Activated CD4-positive, alpha-beta T cell treated with anti-CD3 and anti-CD28 coated beads for 36 hours (primary cell): ENCODE measurements at regions not wholly inside any gene's neighbourhood (a gene's known extent, or its start where the extent isn't known, plus 50 kb on each side); places are given as distances from the start of the nearest gene placed in this dataset.

ENCODE experiments used
- ATAC-seq: fragments of 200-7000 bp; cut with Tn5 transposase; one replicate; pipeline ENCODE4 v1.10.0; 2021; ENCODE audit warnings: mild to moderate bottlenecking, moderate library complexity
- CTCF ChIA-PET: fragments of 350-600 bp; sonication (Branson Sonifier 250); formaldehyde crosslinking; loops from one replicate; lab custom pipeline; 2021; ENCODE audit warnings: antibody characterized with exemption; lab: Charles Lee
- POLR2A ChIA-PET: fragments of 350-600 bp; sonication (Branson Sonifier 250); formaldehyde crosslinking; loops from one replicate; lab custom pipeline; 2021; ENCODE audit warnings: antibody characterized with exemption, inconsistent platforms; lab: Charles Lee
- DNase-seq: peaks from one replicate; pipeline ENCODE4 v3.0.0-alpha.2; 2020
- H3K27ac Mint-ChIP-seq: one replicate; pipeline ENCODE4 v1.8.0; 2021; ENCODE audit warnings: mixed read lengths
- H3K27me3 Mint-ChIP-seq: one replicate; pipeline ENCODE4 v1.8.0; 2021; ENCODE audit warnings: mixed read lengths
- H3K36me3 Mint-ChIP-seq: one replicate; pipeline ENCODE4 v1.8.0; 2021; ENCODE audit warnings: low read depth, mixed read lengths
- H3K4me1 Mint-ChIP-seq: one replicate; pipeline ENCODE4 v1.8.0; 2021; ENCODE audit warnings: mixed read lengths
- H3K4me3 Mint-ChIP-seq: one replicate; pipeline ENCODE4 v1.8.0; 2021; ENCODE audit warnings: mild to moderate bottlenecking, moderate library complexity, mixed read lengths
- H3K9me3 Mint-ChIP-seq: one replicate; pipeline ENCODE4 v1.8.0; 2021; ENCODE audit warnings: low read depth, mixed read lengths
- intact Hi-C, 2 experiments: fragments of 100-400 bp; cut with DNase I in 1 of 2; cut with micrococcal nuclease in 1 of 2; formaldehyde crosslinking; loops; one replicate each; pipeline versions ENCODE4 v1.14.2 to v1.15.1; 2022 to 2024; cut with DNase I, micrococcal nuclease

DNA sequence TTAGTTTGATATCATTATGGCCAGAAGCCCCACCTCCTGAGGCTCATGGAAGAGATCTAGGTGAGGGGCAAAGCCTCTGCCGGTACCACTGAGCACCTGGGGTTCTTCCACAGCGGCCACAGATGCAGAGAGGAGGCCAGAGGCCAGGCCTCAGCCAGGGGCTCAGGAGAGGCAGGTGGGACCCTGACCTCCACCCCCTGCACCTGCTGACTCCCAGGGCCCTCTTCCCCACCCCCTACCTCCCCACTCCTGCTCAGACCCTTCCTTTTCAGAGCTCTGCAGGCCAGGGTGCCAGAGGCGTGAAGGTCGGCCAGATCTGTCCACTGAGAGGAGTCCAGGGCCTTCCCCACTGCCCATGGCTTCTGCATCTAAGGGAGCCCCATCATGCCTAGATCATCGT, 178.7 kb upstream of the PPP2R2D start:
- H3K27ac Mint-ChIP-seq, result no peak overlapping the region
- H3K4me1 Mint-ChIP-seq, result no peaks in the 10 kb centered on the region
- CTCF ChIA-PET, result no interaction called here
- POLR2A ChIA-PET, result no interaction called here
- H3K9me3 Mint-ChIP-seq, result peaks cover 3% of the 10 kb centered on the region
- intact Hi-C loops, result no loop called here
- H3K4me3 Mint-ChIP-seq, result no peak overlapping the region
- H3K36me3 Mint-ChIP-seq, result no peaks in the 10 kb centered on the region
- H3K27me3 Mint-ChIP-seq, result peaks cover 10% of the 10 kb centered on the region
- no peak for DNase-seq
- no peak for ATAC-seq

DNA sequence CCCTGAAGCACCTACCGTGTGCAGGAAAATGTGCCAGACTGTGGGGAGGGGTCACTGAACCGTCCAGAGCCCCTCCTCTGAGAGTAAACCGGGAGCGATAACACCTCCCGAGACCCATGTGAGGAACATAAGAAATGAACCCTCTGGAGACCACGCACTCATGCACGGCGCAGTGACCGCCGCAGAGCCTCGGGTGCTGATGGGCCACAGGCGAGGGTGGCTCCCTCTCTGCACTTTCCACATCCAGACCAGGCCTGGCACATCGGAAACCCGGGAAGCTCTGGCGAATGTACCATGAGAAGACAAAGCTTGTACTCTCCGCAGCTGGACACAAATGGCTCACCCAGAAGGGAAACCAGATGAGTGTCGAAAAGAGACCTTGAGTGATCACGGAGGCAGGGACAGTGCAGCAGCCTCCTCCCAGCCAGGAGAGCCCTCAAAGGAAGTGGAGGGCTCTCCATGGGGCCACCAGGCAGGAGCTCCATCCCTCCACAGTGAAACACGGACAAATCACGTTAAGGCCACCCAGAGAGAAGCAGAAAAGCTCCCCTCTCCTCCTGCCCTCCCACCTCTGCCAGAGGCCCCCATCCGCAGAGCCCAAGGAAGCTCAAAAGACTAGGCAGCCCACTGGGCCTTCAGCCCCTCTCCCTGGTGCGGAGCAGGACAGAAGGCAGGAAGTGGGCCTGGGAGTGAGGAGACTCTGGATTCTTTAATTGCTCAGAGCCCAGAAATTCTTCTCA, 178.1 kb upstream of the PPP2R2D start:
- ChIA-PET CTCF (no interaction called here), POLR2A (no interaction called here)
- peaks cover 14% of the 10 kb centered on the region for H3K27me3 Mint-ChIP-seq
- no peak overlapping the region for H3K27ac Mint-ChIP-seq
- ATAC-seq (no peak), DNase-seq (no peak)
- H3K4me3 Mint-ChIP-seq, result no peak overlapping the region
- intact Hi-C loops, result no loop called here
- peaks cover 3% of the 10 kb centered on the region for H3K9me3 Mint-ChIP-seq
- no peaks in the 10 kb centered on the region for H3K4me1 Mint-ChIP-seq
- H3K36me3 Mint-ChIP-seq, result no peaks in the 10 kb centered on the region

DNA sequence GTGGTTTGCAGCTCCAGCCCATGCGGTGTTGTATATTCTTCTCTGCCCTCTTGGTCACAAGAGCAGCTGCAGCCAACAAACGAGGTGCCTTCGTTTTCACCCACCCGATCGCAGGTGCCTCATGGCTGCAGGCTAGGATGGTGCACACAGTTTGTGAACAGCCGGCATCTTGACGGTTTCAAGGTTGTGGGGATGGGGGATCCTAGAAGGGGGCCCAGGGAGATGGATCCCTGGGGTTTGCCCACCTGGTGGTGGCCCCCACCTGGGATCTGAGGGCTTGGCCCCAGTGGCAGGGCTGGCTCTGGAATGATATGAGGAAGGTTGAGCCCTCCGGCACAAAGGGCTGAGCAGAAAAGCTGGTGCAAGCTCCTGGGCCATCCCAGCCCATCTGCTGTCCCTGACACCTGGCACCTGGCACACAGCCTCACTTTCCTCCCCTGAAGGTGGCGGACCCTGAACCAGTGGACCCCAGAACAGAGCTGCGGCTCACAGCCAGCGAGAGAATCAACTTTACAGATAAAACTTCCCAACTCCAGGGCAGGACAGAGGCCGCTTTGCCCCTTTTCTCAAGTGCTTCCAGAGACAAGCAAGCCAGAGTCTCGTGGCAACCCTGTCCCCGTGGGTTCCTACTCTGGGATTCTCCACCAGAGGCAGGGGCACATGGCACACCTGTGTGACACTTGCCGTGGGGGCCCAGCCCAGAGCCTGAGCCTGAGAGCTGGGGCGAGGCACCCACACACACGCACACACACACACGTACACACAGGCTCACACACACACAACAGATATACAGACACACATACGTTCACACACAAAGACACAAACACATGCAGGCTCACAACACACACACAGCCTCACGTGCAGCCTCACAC, 177.3 kb upstream of the PPP2R2D start:
- ChIA-PET POLR2A (no interaction called here), CTCF (no interaction called here)
- peaks cover 14% of the 10 kb centered on the region for H3K27me3 Mint-ChIP-seq
- ATAC-seq (no peak), DNase-seq (no peak)
- peaks cover 3% of the 10 kb centered on the region for H3K9me3 Mint-ChIP-seq
- H3K27ac Mint-ChIP-seq, result no peak overlapping the region
- intact Hi-C loops, result no loop called here
- H3K4me1 Mint-ChIP-seq, result no peaks in the 10 kb centered on the region
- no peak overlapping the region for H3K4me3 Mint-ChIP-seq
- H3K36me3 Mint-ChIP-seq, result no peaks in the 10 kb centered on the region

DNA sequence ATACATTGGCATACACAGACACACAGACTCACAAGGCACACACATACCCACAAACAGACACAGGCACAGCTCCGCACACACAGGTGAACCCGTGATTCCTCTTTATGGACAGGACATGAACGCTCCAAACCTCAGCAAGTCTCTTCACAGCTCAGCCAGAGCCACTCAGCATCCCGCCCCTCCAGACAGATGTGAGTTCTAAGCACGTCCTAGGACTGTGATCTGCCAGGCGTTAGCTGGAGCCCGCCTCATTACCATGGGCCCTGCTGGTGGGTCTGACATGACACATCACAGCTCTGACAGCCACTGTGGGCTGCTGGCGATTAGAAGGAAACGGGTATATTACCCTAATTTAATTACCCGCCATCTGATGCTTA, 176.7 kb upstream of the PPP2R2D start:
- CTCF ChIA-PET, result no interaction called here
- peaks cover 3% of the 10 kb centered on the region for H3K9me3 Mint-ChIP-seq

DNA sequence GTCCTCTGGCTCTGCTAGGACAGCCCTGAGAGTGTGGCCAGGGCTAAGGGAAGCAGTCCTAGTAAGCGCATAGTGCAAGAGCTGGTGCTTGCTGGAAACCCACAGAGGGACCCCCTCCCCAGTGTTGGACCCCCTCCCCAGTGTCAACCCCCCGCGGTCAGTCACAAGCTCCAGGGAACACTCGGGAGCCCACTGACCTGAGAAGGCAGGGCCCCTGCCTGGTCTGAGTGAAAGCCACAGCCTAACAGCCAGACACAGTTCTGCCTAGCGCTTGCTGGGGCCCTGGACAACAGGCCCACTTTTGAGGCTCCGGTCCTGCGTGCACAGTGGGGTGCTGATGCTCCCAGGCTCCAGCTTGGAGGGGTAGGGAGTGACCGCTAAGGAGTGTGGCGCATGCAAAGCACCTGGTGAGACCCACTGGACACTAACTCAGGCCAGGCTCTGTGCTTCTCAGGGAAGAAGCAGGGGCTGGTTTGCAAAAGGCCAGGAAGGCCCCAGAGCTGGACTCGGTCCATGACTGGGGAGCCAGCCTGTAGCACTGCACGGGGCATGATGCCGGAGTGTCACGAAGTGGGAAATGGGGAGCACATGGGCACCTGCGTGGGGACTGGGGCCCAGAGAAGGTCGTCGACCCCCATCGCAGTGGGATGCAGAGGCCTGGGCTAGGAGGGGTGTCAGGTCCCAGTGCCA, 175.8 kb upstream of the PPP2R2D start:
- H3K36me3 Mint-ChIP-seq, result no peaks in the 10 kb centered on the region
- no peak overlapping the region for H3K4me3 Mint-ChIP-seq
- ChIA-PET CTCF (interaction anchor here (0.6 kb wide), 1 partner anchor 1884 kb away, joined by 3 read pairs; no protein-coding TSS in a partner anchor), POLR2A (no interaction called here)
- peaks cover 1% of the 10 kb centered on the region for H3K9me3 Mint-ChIP-seq
- H3K27ac Mint-ChIP-seq, result no peak overlapping the region
- DNase-seq (no peak), ATAC-seq (no peak)
- H3K4me1 Mint-ChIP-seq, result no peaks in the 10 kb centered on the region
- intact Hi-C loops, result no loop called here
- peaks cover 14% of the 10 kb centered on the region for H3K27me3 Mint-ChIP-seq

More for the DNA sequence above, 176.7 kb upstream of the PPP2R2D start:
- Mint-ChIP-seq H3K27ac (no peak overlapping the region), H3K27me3 (peaks cover 14% of the 10 kb centered on the region), H3K36me3 (no peaks in the 10 kb centered on the region), H3K4me1 (no peaks in the 10 kb centered on the region), H3K4me3 (no peak overlapping the region)
- intact Hi-C loops, result no loop called here
- POLR2A ChIA-PET, result no interaction called here
- DNase-seq (no peak), ATAC-seq (no peak)

DNA sequence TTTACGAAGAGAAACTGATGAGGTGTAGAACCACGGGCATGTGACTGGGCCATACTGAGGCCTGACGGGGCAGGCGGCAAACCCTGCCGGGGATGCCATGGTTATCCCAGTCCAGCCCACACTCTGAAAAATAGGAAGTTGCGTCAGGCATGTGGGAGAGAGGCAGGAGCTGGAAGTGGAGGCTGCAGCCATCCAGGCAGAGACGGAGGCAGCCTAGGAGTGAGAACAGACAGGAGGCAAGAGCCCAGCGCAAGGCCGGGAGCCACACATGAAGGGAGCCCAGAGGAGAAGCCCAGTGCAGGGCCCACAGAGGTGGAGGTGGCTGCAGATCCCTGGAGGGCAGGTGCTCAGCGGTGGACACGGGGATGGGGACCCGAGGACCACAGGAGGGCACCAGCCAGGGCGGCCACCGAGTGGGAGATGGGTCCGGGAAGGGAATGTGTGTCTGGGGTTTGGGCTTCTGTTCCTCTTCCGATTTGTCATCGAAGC, 175.2 kb upstream of the PPP2R2D start:
- Mint-ChIP-seq H3K4me1 (no peaks in the 10 kb centered on the region), H3K9me3 (no peaks in the 10 kb centered on the region), H3K36me3 (no peaks in the 10 kb centered on the region), H3K4me3 (no peak overlapping the region), H3K27me3 (peaks cover 14% of the 10 kb centered on the region), H3K27ac (no peak overlapping the region)
- DNase-seq (no peak), ATAC-seq (no peak)
- POLR2A ChIA-PET, result interaction anchor here (0.7 kb wide), 1 partner anchor 11 kb away, joined by 3 read pairs; no protein-coding TSS in a partner anchor
- CTCF ChIA-PET, result interaction anchor here (0.6 kb wide), 1 partner anchor 1884 kb away, joined by 3 read pairs; no protein-coding TSS in a partner anchor
- intact Hi-C loops, result no loop called here

DNA sequence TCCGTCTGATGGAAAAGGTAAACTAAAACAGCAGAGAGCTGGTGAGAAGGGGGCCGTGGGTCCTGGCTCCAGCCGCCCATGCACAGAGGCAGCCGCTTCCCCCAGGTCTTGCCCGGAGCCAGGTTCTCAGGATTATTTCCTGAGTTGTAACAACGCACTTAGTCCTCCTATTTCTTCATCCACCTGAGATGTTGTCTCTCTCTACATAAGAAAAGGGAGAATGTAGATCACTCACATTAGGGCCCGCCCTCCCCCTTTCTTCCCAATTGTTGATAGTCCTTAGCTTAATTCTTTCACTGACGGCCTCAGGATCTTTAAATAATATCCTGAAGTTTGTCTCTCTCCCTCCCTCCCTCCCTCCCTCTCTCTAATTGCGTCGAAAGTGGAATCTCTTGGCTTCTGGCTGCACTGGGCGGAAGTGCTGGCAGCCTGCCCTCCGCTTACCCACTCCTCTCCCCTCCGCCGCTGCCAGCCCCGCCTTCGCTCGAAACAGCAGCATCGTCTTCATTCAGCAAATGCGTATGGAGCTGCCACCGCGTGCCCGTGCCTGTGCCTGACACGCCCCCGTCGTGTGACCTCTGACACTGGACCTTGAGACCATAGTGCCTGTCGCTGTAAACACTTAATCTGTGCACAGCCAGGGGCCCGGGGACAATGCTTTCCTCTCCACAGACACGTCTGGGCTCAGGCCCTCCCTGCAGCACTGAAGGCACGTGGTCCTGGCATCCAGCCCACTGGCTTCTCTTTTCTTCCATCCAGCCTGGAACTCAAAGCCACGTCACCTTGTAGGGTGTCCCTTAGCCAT, 174.5 kb upstream of the PPP2R2D start:
- H3K4me1 Mint-ChIP-seq, result no peaks in the 10 kb centered on the region
- ChIA-PET POLR2A (interaction anchor here (0.7 kb wide), 1 partner anchor 12 kb away, joined by 3 read pairs; no protein-coding TSS in a partner anchor), CTCF (no interaction called here)
- H3K9me3 Mint-ChIP-seq, result no peaks in the 10 kb centered on the region
- H3K36me3 Mint-ChIP-seq, result no peaks in the 10 kb centered on the region
- peaks cover 14% of the 10 kb centered on the region for H3K27me3 Mint-ChIP-seq
- H3K4me3 Mint-ChIP-seq, result no peak overlapping the region
- intact Hi-C loops, result no loop called here
- H3K27ac Mint-ChIP-seq, result no peak overlapping the region
- peak; percentile 30 for DNase-seq
- ATAC-seq, result no peak

DNA sequence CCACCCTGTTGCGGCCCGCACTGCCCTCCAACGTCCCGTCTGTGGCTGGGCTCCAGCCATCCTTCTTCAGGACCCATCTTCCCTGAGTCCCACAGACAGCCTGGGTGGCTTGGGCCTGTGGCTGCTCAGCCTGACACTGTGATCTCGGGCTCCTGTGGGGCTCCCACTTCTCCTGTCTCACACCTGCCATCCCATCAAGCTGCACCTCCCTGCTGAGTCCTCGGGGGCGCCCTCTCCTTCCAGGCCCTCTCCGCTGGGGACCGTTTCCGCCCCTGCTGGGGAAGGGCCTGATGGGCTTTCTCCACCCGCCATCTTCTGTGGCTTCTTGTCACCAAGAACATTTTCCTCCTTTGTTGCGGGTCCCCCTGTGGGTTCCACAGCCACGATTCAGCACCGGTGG, 173.8 kb upstream of the PPP2R2D start:
- ATAC-seq (no peak), DNase-seq (no peak)
- no peak overlapping the region for H3K4me3 Mint-ChIP-seq
- H3K9me3 Mint-ChIP-seq, result no peaks in the 10 kb centered on the region
- H3K4me1 Mint-ChIP-seq, result no peaks in the 10 kb centered on the region
- POLR2A ChIA-PET, result no interaction called here
- H3K27me3 Mint-ChIP-seq, result peaks cover 14% of the 10 kb centered on the region
- CTCF ChIA-PET, result no interaction called here
- H3K36me3 Mint-ChIP-seq, result no peaks in the 10 kb centered on the region
- H3K27ac Mint-ChIP-seq, result no peak overlapping the region
- intact Hi-C loops, result no loop called here

DNA sequence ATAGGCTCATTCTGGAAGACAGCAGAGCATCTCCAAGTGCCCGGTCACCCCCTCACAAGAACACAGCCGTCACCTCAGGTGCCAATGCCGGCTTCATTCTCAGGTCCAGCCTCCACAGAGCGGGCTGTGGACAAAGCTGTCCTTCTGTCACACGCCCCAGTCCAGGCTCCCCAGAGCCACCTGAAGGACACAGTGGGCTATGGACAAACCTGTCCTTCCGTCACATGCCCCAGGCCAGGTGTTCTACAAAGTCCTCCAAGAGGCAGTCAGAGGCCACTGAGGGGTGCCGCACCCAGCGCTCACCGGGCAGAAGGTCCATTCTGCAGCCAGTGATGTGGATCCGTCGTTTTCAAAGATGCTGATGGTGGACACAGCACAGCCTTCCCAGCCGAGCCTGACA, 173.2 kb upstream of the PPP2R2D start:
- Mint-ChIP-seq H3K27me3 (peaks cover 17% of the 10 kb centered on the region), H3K36me3 (no peaks in the 10 kb centered on the region), H3K4me1 (no peaks in the 10 kb centered on the region), H3K27ac (no peak overlapping the region), H3K4me3 (no peak overlapping the region), H3K9me3 (no peaks in the 10 kb centered on the region)
- POLR2A ChIA-PET, result no interaction called here
- ATAC-seq (no peak), DNase-seq (no peak)
- CTCF ChIA-PET, result no interaction called here
- intact Hi-C loops, result no loop called here

DNA sequence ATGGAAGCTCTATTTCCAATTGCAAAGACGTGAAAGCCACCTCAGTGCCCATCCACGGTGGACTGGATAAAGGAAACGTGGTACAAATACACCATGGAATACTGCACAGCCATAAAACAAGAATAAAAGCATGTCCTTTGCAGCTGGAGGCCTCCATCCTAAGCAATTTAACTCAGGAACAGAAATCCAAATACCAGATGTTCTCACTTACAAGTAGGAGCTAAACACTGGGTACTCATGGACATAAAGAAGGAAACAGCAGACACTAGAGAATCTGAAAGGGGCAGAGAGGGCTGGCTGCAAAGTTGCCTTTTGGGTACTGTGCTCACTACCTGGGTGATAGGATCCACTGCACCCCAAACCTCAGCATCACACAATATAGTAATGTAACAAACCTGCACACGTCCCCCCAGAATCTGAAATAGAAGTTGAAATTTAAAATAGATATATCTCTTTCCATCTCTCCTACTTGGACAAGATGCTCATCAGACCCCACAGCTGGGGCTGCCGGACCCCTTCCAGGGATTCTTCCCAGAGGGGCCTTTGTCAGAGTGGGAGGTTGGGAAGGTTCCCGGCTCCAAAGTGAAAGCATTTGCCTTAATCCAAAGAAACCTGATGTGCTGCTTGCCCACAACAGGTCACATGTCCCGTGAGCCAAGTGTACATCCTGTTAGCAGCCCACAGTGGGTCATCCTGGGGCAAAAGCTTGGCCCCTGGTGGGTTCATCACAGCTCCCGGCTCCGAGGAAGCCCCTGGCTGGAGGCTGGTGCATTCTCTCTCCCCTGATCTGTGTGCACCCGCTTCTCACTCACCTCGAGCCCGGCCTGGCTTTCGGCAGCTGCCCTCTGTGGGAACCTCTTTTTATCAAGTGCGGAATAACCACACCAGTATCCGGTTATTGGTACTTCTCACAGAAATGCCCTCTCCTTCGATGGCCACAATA, 172.3 kb upstream of the PPP2R2D start:
- no peaks in the 10 kb centered on the region for H3K36me3 Mint-ChIP-seq
- ChIA-PET CTCF (no interaction called here), POLR2A (no interaction called here)
- no peak overlapping the region for H3K27ac Mint-ChIP-seq
- ATAC-seq (no peak), DNase-seq (no peak)
- peaks cover 17% of the 10 kb centered on the region for H3K27me3 Mint-ChIP-seq
- no peaks in the 10 kb centered on the region for H3K4me1 Mint-ChIP-seq
- no peak overlapping the region for H3K4me3 Mint-ChIP-seq
- intact Hi-C loops, result no loop called here
- no peaks in the 10 kb centered on the region for H3K9me3 Mint-ChIP-seq
